Astrocyte (in vitro differentiated cells and primary cell): ENCODE measurements at regions not wholly inside any gene's neighbourhood (a gene's known extent, or its start where the extent isn't known, plus 50 kb on each side); places are given as distances from the start of the nearest gene placed in this dataset.

Experiments
- DNase-seq: peaks from one replicate; pipeline ENCODE4 v3.0.0-alpha.2; 2010; ENCODE audit warnings: low read depth
- FAIRE-seq: peaks from 2 replicates; lab custom pipeline; 2011; peaks lifted over from hg19 to GRCh38; lab: Jason Lieb, UNC
- H2AFZ ChIP-seq: 2 replicates; pipeline ENCODE4 v1.6.0; 2012; ENCODE audit warnings: low read depth, low read length, inconsistent platforms
- H3K27ac ChIP-seq: 2 replicates; pipeline ENCODE4 v1.5.1; 2011; ENCODE audit warnings: low read depth, low read length, inconsistent platforms
- H3K27me3 ChIP-seq: 2 replicates; pipeline ENCODE4 v1.6.0; 2011; ENCODE audit warnings: low read length, inconsistent platforms; ENCODE audit not compliant: insufficient read depth
- H3K36me3 ChIP-seq: 2 replicates; pipeline ENCODE4 v1.5.1; 2011; ENCODE audit warnings: low read length, inconsistent platforms; ENCODE audit not compliant: insufficient read depth
- H3K4me1 ChIP-seq: 2 replicates; pipeline ENCODE4 v1.5.1; 2011; ENCODE audit warnings: low read length, inconsistent platforms; ENCODE audit not compliant: insufficient read depth
- H3K4me2 ChIP-seq: 2 replicates; pipeline ENCODE4 v1.6.0; 2012; ENCODE audit warnings: low read length, inconsistent platforms
- H3K4me3 ChIP-seq: 2 replicates; pipeline ENCODE4 v1.5.1; 2011; ENCODE audit warnings: low read depth, mild to moderate bottlenecking, low read length, inconsistent platforms; ENCODE audit not compliant: insufficient read depth
- H3K79me2 ChIP-seq: 2 replicates; pipeline ENCODE4 v1.6.0; 2012; ENCODE audit warnings: mild to moderate bottlenecking, low read length, inconsistent platforms; ENCODE audit not compliant: insufficient read depth
- H3K9ac ChIP-seq: 2 replicates; pipeline ENCODE4 v1.6.0; 2012; ENCODE audit warnings: mild to moderate bottlenecking, low read length, inconsistent platforms
- H3K9me3 ChIP-seq: 2 replicates; pipeline ENCODE4 v1.5.1; 2012; ENCODE audit warnings: low read depth, mild to moderate bottlenecking, low read length, inconsistent platforms; ENCODE audit not compliant: insufficient read depth
- H4K20me1 ChIP-seq: 2 replicates; pipeline ENCODE4 v1.6.0; 2012; ENCODE audit warnings: low read length, inconsistent platforms; ENCODE audit not compliant: insufficient read depth
- H3K27ac Mint-ChIP-seq: one replicate; pipeline ENCODE4 v1.8.0; 2021; ENCODE audit warnings: mild to moderate bottlenecking, mixed read lengths; ENCODE audit not compliant: unreplicated experiment
- H3K27me3 Mint-ChIP-seq: one replicate; pipeline ENCODE4 v1.8.0; 2021; ENCODE audit warnings: low read depth, mixed read lengths; ENCODE audit not compliant: unreplicated experiment
- H3K36me3 Mint-ChIP-seq: one replicate; pipeline ENCODE4 v1.8.0; 2021; ENCODE audit warnings: low read depth, mixed read lengths; ENCODE audit not compliant: unreplicated experiment
- H3K4me1 Mint-ChIP-seq: one replicate; pipeline ENCODE4 v1.8.0; 2021; ENCODE audit warnings: low read depth, mixed read lengths; ENCODE audit not compliant: unreplicated experiment
- H3K4me3 Mint-ChIP-seq: one replicate; pipeline ENCODE4 v1.8.0; 2021; ENCODE audit warnings: mild to moderate bottlenecking, moderate library complexity, mixed read lengths; ENCODE audit not compliant: unreplicated experiment
- H3K9me3 Mint-ChIP-seq: one replicate; pipeline ENCODE4 v1.8.0; 2021; ENCODE audit warnings: mild to moderate bottlenecking, mixed read lengths; ENCODE audit not compliant: unreplicated experiment
- EZH2 ChIP-seq: IDR thresholded peaks from 2 replicates; pipeline ENCODE4 v1.6.1; 2012; ENCODE audit warnings: mild to moderate bottlenecking, low read length, inconsistent platforms; ENCODE audit not compliant: insufficient read depth
- TF ChIP-seq, protein P1 (sequence below): IDR thresholded peaks from 2 replicates; pipeline ENCODE4 v1.5.1; 2011; ENCODE audit warnings: low read depth, mild to moderate bottlenecking, inconsistent platforms, low read length, moderate library complexity; ENCODE audit not compliant: insufficient read depth

DNA sequence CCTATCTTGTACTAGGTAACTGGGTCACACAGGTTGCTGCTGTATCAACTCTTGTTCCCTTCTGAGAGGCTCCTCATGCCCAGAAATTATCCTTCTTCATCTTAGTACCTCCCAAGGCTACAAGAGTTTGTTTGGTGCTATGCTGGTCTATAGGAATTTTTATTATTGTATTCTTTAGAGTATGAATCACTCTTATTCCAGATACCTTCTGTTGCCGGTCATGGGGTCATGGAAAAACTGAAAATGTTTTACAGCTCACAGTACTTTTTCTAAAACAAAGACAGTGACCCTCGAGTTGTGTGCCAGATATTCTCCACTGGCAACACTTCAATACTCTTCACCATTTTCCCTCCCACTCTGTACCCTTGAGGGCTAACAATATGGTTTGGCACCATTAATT lies 1598.0 kb upstream of the TMEM132C start:
- H3K4me1 ChIP-seq = peaks cover 32% of the 10 kb centered on the region
- no peak for FAIRE-seq
- peak overlapping the region; percentile 94 for H3K27ac ChIP-seq
- H4K20me1 ChIP-seq = no peaks in the 10 kb centered on the region
- TF ChIP-seq, protein P1, sequence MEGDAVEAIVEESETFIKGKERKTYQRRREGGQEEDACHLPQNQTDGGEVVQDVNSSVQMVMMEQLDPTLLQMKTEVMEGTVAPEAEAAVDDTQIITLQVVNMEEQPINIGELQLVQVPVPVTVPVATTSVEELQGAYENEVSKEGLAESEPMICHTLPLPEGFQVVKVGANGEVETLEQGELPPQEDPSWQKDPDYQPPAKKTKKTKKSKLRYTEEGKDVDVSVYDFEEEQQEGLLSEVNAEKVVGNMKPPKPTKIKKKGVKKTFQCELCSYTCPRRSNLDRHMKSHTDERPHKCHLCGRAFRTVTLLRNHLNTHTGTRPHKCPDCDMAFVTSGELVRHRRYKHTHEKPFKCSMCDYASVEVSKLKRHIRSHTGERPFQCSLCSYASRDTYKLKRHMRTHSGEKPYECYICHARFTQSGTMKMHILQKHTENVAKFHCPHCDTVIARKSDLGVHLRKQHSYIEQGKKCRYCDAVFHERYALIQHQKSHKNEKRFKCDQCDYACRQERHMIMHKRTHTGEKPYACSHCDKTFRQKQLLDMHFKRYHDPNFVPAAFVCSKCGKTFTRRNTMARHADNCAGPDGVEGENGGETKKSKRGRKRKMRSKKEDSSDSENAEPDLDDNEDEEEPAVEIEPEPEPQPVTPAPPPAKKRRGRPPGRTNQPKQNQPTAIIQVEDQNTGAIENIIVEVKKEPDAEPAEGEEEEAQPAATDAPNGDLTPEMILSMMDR = no peak
- no peak for TF ChIP-seq EZH2
- H3K9ac ChIP-seq = peak overlapping the region; percentile 68
- peak overlapping the region; percentile 74 for H3K4me2 ChIP-seq
- Mint-ChIP-seq H3K36me3 (no peaks in the 10 kb centered on the region), H3K4me1 (no peaks in the 10 kb centered on the region), H3K9me3 (peaks cover 2% of the 10 kb centered on the region), H3K27ac (no peak overlapping the region), H3K4me3 (no peak overlapping the region), H3K27me3 (no peaks in the 10 kb centered on the region)
- H3K36me3 ChIP-seq = no peaks in the 10 kb centered on the region
- peak overlapping the region; percentile 35 for H2AFZ ChIP-seq
- peak; percentile 85 for DNase-seq
- no peaks in the 10 kb centered on the region for H3K27me3 ChIP-seq
- peak overlapping the region; percentile 8 for H3K4me3 ChIP-seq
- H3K79me2 ChIP-seq = no peaks in the 10 kb centered on the region
- no peaks in the 10 kb centered on the region for H3K9me3 ChIP-seq

DNA sequence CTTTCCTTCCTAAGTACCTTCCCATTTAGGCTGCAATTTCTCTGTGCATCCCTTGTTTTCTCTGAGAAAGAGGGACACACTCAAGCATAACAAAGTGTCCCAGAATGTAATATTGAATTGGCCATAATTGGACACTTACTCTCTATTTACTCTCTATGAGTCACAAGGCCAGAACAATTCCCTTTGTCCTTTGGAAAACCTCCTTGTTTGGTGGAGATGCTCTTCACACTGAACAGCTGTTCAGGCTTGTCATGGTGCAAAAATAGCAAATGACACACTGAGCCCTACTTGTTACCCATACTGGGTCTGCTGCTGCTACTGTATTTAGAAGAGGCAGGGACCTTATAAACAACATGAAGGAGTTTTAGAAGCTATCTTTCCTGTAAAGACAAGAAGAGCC lies 1590.5 kb upstream of the TMEM132C start:
- H3K4me3 ChIP-seq = no peak overlapping the region
- H3K36me3 Mint-ChIP-seq = no peaks in the 10 kb centered on the region
- FAIRE-seq (no peak), DNase-seq (peak; percentile 4)
- no peak overlapping the region for H3K4me3 Mint-ChIP-seq
- H3K27ac ChIP-seq = no peak overlapping the region
- H3K36me3 ChIP-seq = no peaks in the 10 kb centered on the region
- TF ChIP-seq EZH2 = no peak
- TF ChIP-seq, protein P1 = no peak
- peaks cover 6% of the 10 kb centered on the region for H3K9me3 Mint-ChIP-seq
- H3K27me3 ChIP-seq = no peaks in the 10 kb centered on the region
- H3K27me3 Mint-ChIP-seq = no peaks in the 10 kb centered on the region
- no peaks in the 10 kb centered on the region for H3K4me1 ChIP-seq
- no peak overlapping the region for H3K4me2 ChIP-seq
- H3K4me1 Mint-ChIP-seq = no peaks in the 10 kb centered on the region
- no peaks in the 10 kb centered on the region for H4K20me1 ChIP-seq
- no peak overlapping the region for H3K9ac ChIP-seq
- no peak overlapping the region for H2AFZ ChIP-seq
- H3K27ac Mint-ChIP-seq = no peak overlapping the region
- no peaks in the 10 kb centered on the region for H3K9me3 ChIP-seq
- H3K79me2 ChIP-seq = no peaks in the 10 kb centered on the region

DNA sequence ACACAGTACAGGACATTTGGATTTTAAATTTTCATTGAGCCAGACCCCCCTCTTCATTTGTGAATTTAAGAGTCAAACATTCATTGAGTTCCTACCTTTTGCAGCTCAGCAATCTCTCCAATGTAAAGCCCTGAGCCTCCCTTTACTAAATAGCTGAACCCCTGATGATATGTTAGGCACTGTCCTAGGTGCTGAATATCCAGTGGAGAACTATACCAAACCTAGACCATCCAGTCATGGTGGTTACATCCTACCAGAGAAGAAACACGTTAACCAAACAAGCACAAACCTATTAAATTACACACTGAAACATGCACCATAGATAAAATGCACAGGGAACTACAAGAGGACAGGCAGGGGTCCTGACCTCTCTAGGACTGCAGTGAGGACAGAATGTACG lies 1585.3 kb upstream of the TMEM132C start:
- H3K4me1 ChIP-seq = no peaks in the 10 kb centered on the region
- H3K27ac ChIP-seq = no peak overlapping the region
- H4K20me1 ChIP-seq = no peaks in the 10 kb centered on the region
- H3K4me1 Mint-ChIP-seq = no peaks in the 10 kb centered on the region
- no peak overlapping the region for H3K9ac ChIP-seq
- no peak for FAIRE-seq
- H3K4me2 ChIP-seq = no peak overlapping the region
- H3K36me3 Mint-ChIP-seq = no peaks in the 10 kb centered on the region
- no peaks in the 10 kb centered on the region for H3K79me2 ChIP-seq
- H3K9me3 ChIP-seq = peaks cover 2% of the 10 kb centered on the region
- no peak overlapping the region for H3K4me3 ChIP-seq
- no peak overlapping the region for H2AFZ ChIP-seq
- H3K27ac Mint-ChIP-seq = no peak overlapping the region
- no peaks in the 10 kb centered on the region for H3K27me3 ChIP-seq
- H3K27me3 Mint-ChIP-seq = no peaks in the 10 kb centered on the region
- no peak for TF ChIP-seq EZH2
- TF ChIP-seq, protein P1 = no peak
- DNase-seq = peak; percentile 8
- peaks cover 4% of the 10 kb centered on the region for H3K9me3 Mint-ChIP-seq
- no peak overlapping the region for H3K4me3 Mint-ChIP-seq
- H3K36me3 ChIP-seq = no peaks in the 10 kb centered on the region
